ENCODE measurements at regions not wholly inside any gene's neighbourhood (a gene's known extent, or its start where the extent isn't known, plus 50 kb on each side); places are given as distances from the start of the nearest gene placed in this dataset.
A peak's percentile ranks its signal among the peaks of the same experiment; 100 is the strongest.

DNA sequence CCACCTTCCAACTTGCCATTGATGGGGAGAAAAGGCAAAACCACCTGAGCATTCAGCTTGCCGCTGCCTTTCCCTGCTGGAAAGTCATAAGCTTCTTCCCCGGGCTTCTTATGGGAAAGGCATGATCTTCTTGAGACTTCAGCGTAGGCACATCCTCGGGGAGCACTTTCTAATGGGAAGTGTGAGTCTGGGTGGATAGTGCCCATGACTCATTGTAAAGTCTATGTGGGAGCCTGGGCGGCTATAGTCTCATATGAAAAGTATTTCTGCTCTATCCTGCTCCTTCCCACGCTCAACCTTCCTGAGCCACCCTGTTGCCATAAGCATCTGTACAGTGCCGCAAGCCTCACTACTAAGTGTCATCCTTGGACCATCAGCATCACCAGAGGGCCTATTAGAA is 309.9 kb upstream of the THBS1 start:
- TF ChIP-seq, protein P1, sequence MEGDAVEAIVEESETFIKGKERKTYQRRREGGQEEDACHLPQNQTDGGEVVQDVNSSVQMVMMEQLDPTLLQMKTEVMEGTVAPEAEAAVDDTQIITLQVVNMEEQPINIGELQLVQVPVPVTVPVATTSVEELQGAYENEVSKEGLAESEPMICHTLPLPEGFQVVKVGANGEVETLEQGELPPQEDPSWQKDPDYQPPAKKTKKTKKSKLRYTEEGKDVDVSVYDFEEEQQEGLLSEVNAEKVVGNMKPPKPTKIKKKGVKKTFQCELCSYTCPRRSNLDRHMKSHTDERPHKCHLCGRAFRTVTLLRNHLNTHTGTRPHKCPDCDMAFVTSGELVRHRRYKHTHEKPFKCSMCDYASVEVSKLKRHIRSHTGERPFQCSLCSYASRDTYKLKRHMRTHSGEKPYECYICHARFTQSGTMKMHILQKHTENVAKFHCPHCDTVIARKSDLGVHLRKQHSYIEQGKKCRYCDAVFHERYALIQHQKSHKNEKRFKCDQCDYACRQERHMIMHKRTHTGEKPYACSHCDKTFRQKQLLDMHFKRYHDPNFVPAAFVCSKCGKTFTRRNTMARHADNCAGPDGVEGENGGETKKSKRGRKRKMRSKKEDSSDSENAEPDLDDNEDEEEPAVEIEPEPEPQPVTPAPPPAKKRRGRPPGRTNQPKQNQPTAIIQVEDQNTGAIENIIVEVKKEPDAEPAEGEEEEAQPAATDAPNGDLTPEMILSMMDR (IDR thresholded peaks at IDR 0.05; ENCODE audit: insufficient read depth, low read length, poor library complexity, severe bottlenecking) = no peak
- DNase-seq (ENCODE audit: low read depth) = peak; percentile 18
- no peaks in the 10 kb centered on the region for H3K36me3 ChIP-seq (ENCODE audit: control insufficient read depth, insufficient read depth, low read length)

DNA sequence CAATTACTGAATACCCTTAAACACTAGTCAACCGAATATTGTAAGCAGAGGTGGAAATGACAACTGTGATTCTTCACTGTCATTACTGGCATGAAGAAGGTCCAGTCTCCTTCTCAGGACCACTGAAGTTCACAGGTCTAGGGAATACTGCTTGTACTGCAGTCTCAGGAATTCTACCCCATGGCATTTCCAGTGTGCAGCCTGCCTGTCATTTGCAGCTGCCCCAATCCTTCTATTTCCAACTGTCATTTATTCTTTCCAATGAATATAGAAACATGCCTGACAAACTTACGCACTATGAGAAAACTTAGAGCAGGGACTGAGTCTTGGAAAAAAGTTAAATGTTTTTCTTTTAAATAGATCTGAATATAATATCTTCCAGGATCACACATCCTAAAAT is 308.0 kb upstream of the THBS1 start:
- TF ChIP-seq, protein P1 (IDR thresholded peaks at IDR 0.05; ENCODE audit: insufficient read depth, low read length, poor library complexity, severe bottlenecking) = no peak
- no peak for DNase-seq (ENCODE audit: low read depth)
- H3K27me3 ChIP-seq (ENCODE audit: control insufficient read depth, insufficient read depth, low read length) = no peaks in the 10 kb centered on the region
- no peaks in the 10 kb centered on the region for H3K36me3 ChIP-seq (ENCODE audit: control insufficient read depth, insufficient read depth, low read length)
- no peak overlapping the region for H3K4me3 ChIP-seq (ENCODE audit: low read depth, low read length)

More for the DNA sequence above, 309.9 kb upstream of the THBS1 start:
- Histone ChIP-seq H3K4me3 (ENCODE audit: low read depth, low read length) (no peak overlapping the region), H3K27me3 (ENCODE audit: control insufficient read depth, insufficient read depth, low read length) (no peaks in the 10 kb centered on the region)

DNA sequence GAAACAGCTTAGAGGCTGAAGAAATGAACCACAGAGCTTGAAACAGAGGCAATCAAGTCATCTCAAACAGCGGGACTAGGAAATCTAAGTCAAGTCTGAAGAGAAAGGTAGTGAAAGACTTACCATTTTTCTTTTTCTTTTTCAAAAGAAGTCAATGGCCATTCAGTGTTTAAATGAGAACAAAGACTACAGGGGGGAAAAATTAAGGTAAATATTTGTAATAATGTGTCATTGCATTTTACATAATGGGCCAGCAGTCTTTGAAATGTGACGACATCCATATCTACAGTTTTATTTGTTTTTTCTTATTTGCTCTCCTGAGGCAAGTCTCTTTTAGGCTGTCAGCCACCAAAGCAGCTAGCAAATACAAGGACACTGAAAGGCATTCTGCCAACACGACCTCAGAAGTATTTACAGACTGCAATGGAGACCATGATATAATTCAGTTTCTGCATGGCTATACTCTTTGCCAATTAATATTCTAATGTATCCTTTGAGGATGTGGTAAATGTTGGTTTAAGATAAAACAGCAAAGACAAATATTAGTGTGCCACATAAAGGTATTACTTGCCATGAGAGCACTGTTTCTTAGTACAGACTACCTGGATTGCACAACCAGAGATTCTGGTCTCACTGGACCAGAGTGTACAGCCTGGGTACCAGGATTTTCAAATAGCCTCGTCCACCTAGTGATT is 307.0 kb upstream of the THBS1 start:
- no peak for DNase-seq (ENCODE audit: low read depth)
- no peak overlapping the region for H3K4me3 ChIP-seq (ENCODE audit: low read depth, low read length)
- TF ChIP-seq, protein P1 (IDR thresholded peaks at IDR 0.05; ENCODE audit: insufficient read depth, low read length, poor library complexity, severe bottlenecking) = no peak
- H3K36me3 ChIP-seq (ENCODE audit: control insufficient read depth, insufficient read depth, low read length) = no peaks in the 10 kb centered on the region
- no peaks in the 10 kb centered on the region for H3K27me3 ChIP-seq (ENCODE audit: control insufficient read depth, insufficient read depth, low read length)

DNA sequence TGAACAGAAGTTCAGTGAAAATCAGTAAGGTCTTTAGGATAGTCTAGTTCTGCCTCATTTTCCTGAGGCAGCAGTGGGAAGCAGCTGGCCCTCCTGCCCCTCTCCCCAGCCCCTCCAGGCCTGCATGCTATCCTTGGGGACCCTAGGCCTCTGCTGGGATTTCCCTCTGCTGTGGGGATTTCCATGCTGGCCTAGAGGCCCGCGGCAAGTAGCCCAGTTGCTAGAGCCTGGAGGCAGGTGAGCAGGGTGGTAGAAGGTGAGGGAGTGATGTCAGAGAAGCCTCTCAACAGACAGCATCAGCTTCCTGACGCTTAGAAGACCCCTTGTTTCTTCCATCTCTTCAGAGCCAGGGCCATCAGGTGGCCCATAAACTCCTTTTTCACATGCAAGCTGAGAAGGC is 305.8 kb upstream of the THBS1 start:
- TF ChIP-seq, protein P1 (IDR thresholded peaks at IDR 0.05; ENCODE audit: insufficient read depth, low read length, poor library complexity, severe bottlenecking) = no peak
- Histone ChIP-seq H3K36me3 (ENCODE audit: control insufficient read depth, insufficient read depth, low read length) (no peaks in the 10 kb centered on the region), H3K27me3 (ENCODE audit: control insufficient read depth, insufficient read depth, low read length) (no peaks in the 10 kb centered on the region), H3K4me3 (ENCODE audit: low read depth, low read length) (no peak overlapping the region)
- no peak for DNase-seq (ENCODE audit: low read depth)

DNA sequence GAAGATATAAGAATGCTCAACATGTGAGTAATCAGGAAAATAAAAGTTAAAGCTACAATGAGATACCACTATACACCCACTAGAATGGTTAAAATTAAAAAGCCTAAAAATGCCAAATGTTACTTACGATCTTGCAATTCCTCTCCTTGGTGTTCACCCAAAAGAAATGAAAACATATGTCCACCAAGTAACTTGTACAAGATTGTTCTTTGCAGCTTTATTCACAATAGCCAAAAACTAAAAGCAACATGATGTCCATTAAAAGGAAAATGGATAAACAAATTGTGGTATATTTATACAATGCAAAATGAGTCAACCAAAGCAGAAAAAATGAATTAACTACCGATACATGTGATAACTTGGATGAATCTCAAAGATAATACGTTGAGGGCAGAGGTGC is 301.6 kb upstream of the THBS1 start:
- Histone ChIP-seq H3K36me3 (ENCODE audit: control insufficient read depth, insufficient read depth, low read length) (no peaks in the 10 kb centered on the region), H3K27me3 (ENCODE audit: control insufficient read depth, insufficient read depth, low read length) (no peaks in the 10 kb centered on the region), H3K4me3 (ENCODE audit: low read depth, low read length) (no peak overlapping the region)
- TF ChIP-seq, protein P1 (IDR thresholded peaks at IDR 0.05; ENCODE audit: insufficient read depth, low read length, poor library complexity, severe bottlenecking) = no peak
- no peak for DNase-seq (ENCODE audit: low read depth)

DNA sequence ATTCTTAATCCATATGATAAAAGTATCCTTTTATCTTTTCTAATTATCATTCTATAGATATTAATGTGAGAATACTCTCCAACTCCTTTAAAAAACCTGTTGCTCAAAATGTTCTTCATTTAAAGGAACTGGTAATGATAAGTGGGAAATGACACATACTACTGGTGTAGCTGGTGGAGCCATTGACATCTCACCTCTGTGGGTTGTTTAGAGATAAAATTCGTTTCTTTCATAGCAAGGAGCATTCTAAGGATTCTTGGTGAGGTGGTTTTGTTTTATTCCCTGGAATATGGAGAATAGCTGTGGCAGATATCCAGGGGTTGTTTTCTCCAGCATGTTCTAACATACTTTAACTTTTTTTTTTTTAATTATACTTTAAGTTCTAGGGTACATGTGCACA is 299.8 kb upstream of the THBS1 start:
- Histone ChIP-seq H3K27me3 (ENCODE audit: control insufficient read depth, insufficient read depth, low read length) (no peaks in the 10 kb centered on the region), H3K36me3 (ENCODE audit: control insufficient read depth, insufficient read depth, low read length) (no peaks in the 10 kb centered on the region), H3K4me3 (ENCODE audit: low read depth, low read length) (no peak overlapping the region)
- TF ChIP-seq, protein P1 (IDR thresholded peaks at IDR 0.05; ENCODE audit: insufficient read depth, low read length, poor library complexity, severe bottlenecking) = no peak
- DNase-seq (ENCODE audit: low read depth) = no peak

All from kidney epithelial cell (primary cell).